Fibroblast of lung (primary cell): ENCODE measurements at regions not wholly inside any gene's neighbourhood (a gene's known extent, or its start where the extent isn't known, plus 50 kb on each side); places are given as distances from the start of the nearest gene placed in this dataset.
A peak's percentile ranks its signal among the peaks of the same experiment; 100 is the strongest.

Experiments used
- DNase-seq, 2 donors: peaks; one replicate each; pipeline versions ENCODE4 v3.0.0 to v3.0.0-alpha.2; 2010; ENCODE audit warnings: low read depth in 2 of 2
- H2AFZ ChIP-seq: 2 replicates; pipeline ENCODE4 v1.5.1; 2012; ENCODE audit warnings: low read length, control low read depth, inconsistent platforms
- H3K27ac ChIP-seq: 2 replicates; pipeline ENCODE4 v1.5.1; 2011; ENCODE audit warnings: low read length, control low read depth; ENCODE audit not compliant: insufficient read depth
- H3K27me3 ChIP-seq: 2 replicates; pipeline ENCODE4 v1.5.1; 2011; ENCODE audit warnings: mild to moderate bottlenecking, low read length; ENCODE audit not compliant: control insufficient read depth, insufficient read depth
- H3K36me3 ChIP-seq: 2 replicates; pipeline ENCODE4 v1.5.1; 2011; ENCODE audit warnings: low read length; ENCODE audit not compliant: control insufficient read depth, insufficient read depth
- H3K4me1 ChIP-seq: 2 replicates; pipeline ENCODE4 v1.5.1; 2011; ENCODE audit warnings: low read length; ENCODE audit not compliant: control insufficient read depth, insufficient read depth; ENCODE audit errors: extremely low read depth
- H3K4me2 ChIP-seq: 2 replicates; pipeline ENCODE4 v1.5.1; 2011; ENCODE audit warnings: low read length, control low read depth; ENCODE audit not compliant: insufficient read depth; ENCODE audit errors: extremely low read depth
- H3K4me3 ChIP-seq, 4 experiments: fragments of 200-600 bp in 1 of 4; sonication (generic) in 1 of 4; replicated peaks in 1 of 4; 2 replicates each; pipeline ENCODE4 v1.5.1; 2011 to 2016; ENCODE audit warnings: low read length in 4 of 4, low read depth in 3 of 4, mild to moderate bottlenecking in 3 of 4, control low read depth in 2 of 4, inconsistent platforms in 1 of 4, mixed read lengths in 1 of 4; ENCODE audit not compliant: insufficient read depth in 1 of 4; ENCODE audit errors: control extremely low read depth in 1 of 4
- H3K79me2 ChIP-seq: 2 replicates; pipeline ENCODE4 v1.5.1; 2012; ENCODE audit warnings: mild to moderate bottlenecking, low read length, inconsistent platforms; ENCODE audit not compliant: control insufficient read depth, insufficient read depth
- H3K9ac ChIP-seq: 2 replicates; pipeline ENCODE4 v1.5.1; 2011; ENCODE audit warnings: mild to moderate bottlenecking, low read length, control low read depth; ENCODE audit not compliant: insufficient read depth
- H3K9me3 ChIP-seq: 2 replicates; pipeline ENCODE4 v1.5.1; 2012; ENCODE audit warnings: low read depth, low read length; ENCODE audit not compliant: control insufficient read depth, insufficient read depth
- H4K20me1 ChIP-seq: 2 replicates; pipeline ENCODE4 v1.5.1; 2011; ENCODE audit warnings: low read length; ENCODE audit not compliant: control insufficient read depth, insufficient read depth; ENCODE audit errors: extremely low read depth
- EZH2 ChIP-seq: IDR thresholded peaks from 2 replicates; pipeline ENCODE4 v1.5.1; 2012; ENCODE audit warnings: low read length, control low read depth, mild to moderate bottlenecking; ENCODE audit errors: missing control alignments
- TF ChIP-seq, protein P1 (sequence below), 2 donors: IDR thresholded peaks in 1 of 2; conservative IDR thresholded peaks in 1 of 2; 1 replicate in 1 of 2; 2 replicates in 1 of 2; pipeline ENCODE4 v1.5.1; 2011 to 2012; ENCODE audit warnings: low read length in 2 of 2, control low read depth in 1 of 2, inconsistent platforms in 1 of 2, low read depth in 1 of 2, mild to moderate bottlenecking in 1 of 2

DNA sequence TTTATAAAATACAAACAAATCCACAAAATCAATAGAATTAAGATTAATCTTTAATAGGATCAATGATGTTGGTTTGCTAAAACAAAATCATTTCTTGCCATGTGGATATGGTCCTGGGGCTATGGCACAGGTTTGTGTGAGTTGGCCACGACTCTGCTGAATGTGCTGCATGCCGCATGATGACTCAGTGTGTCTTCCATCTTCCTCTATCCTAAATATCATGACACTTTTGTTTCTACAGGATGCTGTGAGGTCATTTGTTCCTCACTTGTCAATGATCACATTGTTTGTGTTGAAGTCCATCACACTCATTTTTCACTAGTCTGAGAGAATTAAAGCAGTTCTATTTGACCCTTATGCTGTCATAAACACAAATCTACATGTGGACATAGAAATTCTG is 167.2 kb upstream of the ZBED5 start:
- no peaks in the 10 kb centered on the region for H4K20me1 ChIP-seq
- H3K79me2 ChIP-seq = no peaks in the 10 kb centered on the region
- no peaks in the 10 kb centered on the region for H3K36me3 ChIP-seq
- H3K4me3 ChIP-seq = no peak overlapping the region
- no peak overlapping the region for H3K4me2 ChIP-seq
- H3K27ac ChIP-seq = no peak overlapping the region
- no peaks in the 10 kb centered on the region for H3K9me3 ChIP-seq
- no peak overlapping the region for H3K9ac ChIP-seq
- no peak overlapping the region for H2AFZ ChIP-seq
- DNase-seq = peak; percentile 47 to 64
- TF ChIP-seq, protein P1, sequence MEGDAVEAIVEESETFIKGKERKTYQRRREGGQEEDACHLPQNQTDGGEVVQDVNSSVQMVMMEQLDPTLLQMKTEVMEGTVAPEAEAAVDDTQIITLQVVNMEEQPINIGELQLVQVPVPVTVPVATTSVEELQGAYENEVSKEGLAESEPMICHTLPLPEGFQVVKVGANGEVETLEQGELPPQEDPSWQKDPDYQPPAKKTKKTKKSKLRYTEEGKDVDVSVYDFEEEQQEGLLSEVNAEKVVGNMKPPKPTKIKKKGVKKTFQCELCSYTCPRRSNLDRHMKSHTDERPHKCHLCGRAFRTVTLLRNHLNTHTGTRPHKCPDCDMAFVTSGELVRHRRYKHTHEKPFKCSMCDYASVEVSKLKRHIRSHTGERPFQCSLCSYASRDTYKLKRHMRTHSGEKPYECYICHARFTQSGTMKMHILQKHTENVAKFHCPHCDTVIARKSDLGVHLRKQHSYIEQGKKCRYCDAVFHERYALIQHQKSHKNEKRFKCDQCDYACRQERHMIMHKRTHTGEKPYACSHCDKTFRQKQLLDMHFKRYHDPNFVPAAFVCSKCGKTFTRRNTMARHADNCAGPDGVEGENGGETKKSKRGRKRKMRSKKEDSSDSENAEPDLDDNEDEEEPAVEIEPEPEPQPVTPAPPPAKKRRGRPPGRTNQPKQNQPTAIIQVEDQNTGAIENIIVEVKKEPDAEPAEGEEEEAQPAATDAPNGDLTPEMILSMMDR (conservative IDR thresholded peaks at IDR 0.05 in 1 of 2, IDR thresholded peaks at IDR 0.05 in 1 of 2; ENCODE audit: low read depth in 1 of 2, low read length in 2 of 2) = no peak
- no peak for TF ChIP-seq EZH2
- H3K4me1 ChIP-seq = peaks cover 14% of the 10 kb centered on the region
- H3K27me3 ChIP-seq = no peaks in the 10 kb centered on the region

DNA sequence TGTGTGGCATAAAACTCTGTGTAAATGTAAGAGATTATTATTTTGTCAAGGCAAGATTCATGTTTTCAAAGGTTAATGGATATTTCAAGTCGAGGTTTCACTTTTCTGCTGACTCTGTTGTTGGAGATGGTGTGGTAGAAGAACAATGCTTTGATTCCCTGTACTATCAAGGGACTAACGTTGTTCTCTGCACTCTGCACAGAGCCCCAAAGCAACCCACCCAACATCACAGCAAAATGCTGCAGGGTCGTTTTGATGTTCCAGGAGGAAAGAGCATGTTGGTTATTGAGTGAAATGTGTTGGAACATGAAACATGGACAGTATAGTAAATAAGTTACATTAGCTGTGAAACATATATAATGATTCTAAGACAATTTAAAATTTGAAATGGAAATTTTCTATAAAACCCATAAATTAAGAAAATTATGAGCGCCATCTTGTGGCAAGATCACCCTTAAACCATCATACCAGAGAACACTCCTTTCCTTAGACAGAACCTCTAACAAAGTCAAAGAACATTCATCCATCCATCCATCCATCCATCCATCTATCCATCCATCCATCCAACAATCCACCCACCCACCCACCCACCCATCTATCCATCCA is 164.4 kb upstream of the ZBED5 start:
- peak in 1 of 2 donors; percentile 52 for DNase-seq
- Histone ChIP-seq H3K36me3 (no peaks in the 10 kb centered on the region), H3K4me2 (no peak overlapping the region), H3K4me3 (no peak overlapping the region), H2AFZ (no peak overlapping the region), H3K9me3 (no peaks in the 10 kb centered on the region), H4K20me1 (no peaks in the 10 kb centered on the region), H3K27ac (no peak overlapping the region), H3K79me2 (no peaks in the 10 kb centered on the region), H3K27me3 (no peaks in the 10 kb centered on the region), H3K9ac (no peak overlapping the region), H3K4me1 (peaks cover 8% of the 10 kb centered on the region)
- no peak for TF ChIP-seq EZH2
- TF ChIP-seq, protein P1 (conservative IDR thresholded peaks at IDR 0.05 in 1 of 2, IDR thresholded peaks at IDR 0.05 in 1 of 2; ENCODE audit: low read depth in 1 of 2, low read length in 2 of 2) = peak; percentile 32 to 52

DNA sequence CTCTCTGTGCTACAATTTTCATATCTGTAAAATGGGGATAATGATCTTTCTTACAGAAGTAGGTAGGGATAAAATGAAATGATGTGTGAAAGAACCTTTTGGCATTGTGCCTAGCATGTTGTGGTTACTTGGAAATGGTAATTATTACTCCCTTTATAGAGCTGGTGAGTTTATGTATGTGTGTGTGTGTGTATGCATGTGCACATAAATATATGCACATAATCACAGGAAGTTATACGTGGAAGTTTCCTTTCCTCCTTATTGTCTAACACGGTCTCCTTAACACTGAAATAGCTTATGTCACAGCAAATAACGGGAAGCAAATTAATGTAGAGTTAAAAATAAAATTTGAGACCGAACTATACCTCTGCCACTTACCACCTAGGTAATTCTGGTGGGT is 163.7 kb upstream of the ZBED5 start:
- no peak for DNase-seq
- peaks cover 3% of the 10 kb centered on the region for H3K4me1 ChIP-seq
- H4K20me1 ChIP-seq = no peaks in the 10 kb centered on the region
- no peaks in the 10 kb centered on the region for H3K9me3 ChIP-seq
- H3K36me3 ChIP-seq = no peaks in the 10 kb centered on the region
- H3K79me2 ChIP-seq = no peaks in the 10 kb centered on the region
- no peaks in the 10 kb centered on the region for H3K27me3 ChIP-seq
- no peak overlapping the region for H3K4me2 ChIP-seq
- TF ChIP-seq, protein P1 (conservative IDR thresholded peaks at IDR 0.05 in 1 of 2, IDR thresholded peaks at IDR 0.05 in 1 of 2; ENCODE audit: low read depth in 1 of 2, low read length in 2 of 2) = no peak
- no peak for TF ChIP-seq EZH2
- no peak overlapping the region for H3K4me3 ChIP-seq
- H2AFZ ChIP-seq = no peak overlapping the region
- H3K9ac ChIP-seq = no peak overlapping the region
- H3K27ac ChIP-seq = no peak overlapping the region
